GM20000 (cell line): ENCODE measurements at regions not wholly inside any gene's neighbourhood (a gene's known extent, or its start where the extent isn't known, plus 50 kb on each side); places are given as distances from the start of the nearest gene placed in this dataset.

Source experiments
- DNase-seq: peaks from one replicate; pipeline ENCODE4 v3.0.0; 2012; ENCODE audit warnings: low spot score
- TF ChIP-seq, protein P1 (sequence below): IDR thresholded peaks from 2 replicates; pipeline ENCODE4 v1.5.1; 2012; ENCODE audit warnings: mild to moderate bottlenecking, control low read depth; ENCODE audit errors: extremely low read depth, missing control alignments

DNA sequence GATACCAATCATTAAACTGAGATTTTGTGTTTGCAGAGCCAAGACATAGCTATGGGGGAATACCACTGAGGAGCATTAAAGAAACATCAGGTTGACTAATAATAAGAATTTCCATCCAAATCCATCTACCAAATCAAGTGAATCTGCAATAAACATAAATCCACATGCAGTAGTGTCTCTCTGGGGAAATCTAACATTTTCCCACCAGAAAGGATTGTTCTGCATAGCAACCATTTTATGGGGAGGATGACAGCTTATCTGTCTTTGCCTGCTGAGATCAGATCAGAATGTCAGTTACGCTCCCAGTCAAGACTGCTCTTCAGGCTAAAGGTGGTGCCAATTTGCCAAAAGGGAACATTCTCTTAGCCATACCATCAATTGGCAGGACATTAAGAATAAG lies 1098.9 kb upstream of the CHAC2 start:
- TF ChIP-seq, protein P1, sequence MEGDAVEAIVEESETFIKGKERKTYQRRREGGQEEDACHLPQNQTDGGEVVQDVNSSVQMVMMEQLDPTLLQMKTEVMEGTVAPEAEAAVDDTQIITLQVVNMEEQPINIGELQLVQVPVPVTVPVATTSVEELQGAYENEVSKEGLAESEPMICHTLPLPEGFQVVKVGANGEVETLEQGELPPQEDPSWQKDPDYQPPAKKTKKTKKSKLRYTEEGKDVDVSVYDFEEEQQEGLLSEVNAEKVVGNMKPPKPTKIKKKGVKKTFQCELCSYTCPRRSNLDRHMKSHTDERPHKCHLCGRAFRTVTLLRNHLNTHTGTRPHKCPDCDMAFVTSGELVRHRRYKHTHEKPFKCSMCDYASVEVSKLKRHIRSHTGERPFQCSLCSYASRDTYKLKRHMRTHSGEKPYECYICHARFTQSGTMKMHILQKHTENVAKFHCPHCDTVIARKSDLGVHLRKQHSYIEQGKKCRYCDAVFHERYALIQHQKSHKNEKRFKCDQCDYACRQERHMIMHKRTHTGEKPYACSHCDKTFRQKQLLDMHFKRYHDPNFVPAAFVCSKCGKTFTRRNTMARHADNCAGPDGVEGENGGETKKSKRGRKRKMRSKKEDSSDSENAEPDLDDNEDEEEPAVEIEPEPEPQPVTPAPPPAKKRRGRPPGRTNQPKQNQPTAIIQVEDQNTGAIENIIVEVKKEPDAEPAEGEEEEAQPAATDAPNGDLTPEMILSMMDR: no peak

DNA sequence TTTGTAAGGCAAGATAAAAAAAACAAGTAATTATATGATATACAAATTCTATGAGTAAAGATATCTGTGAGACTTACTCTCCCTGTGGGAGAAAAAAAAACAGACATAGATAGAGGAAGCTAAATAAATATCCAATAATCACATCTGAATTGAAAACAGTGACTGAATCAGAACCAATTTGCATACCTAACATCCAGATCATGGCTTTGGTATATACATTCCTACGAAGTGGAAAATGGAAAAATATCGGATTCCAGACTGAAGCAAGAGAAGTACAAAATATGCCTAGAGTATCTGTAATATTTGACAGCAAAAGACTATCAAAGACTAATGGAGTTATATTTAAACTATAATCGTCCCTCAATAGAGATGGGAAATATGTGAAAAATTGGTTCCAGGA lies 1108.1 kb upstream of the CHAC2 start:
- TF ChIP-seq, protein P1: no peak
- DNase-seq: no peak

More for the DNA sequence above, 1098.9 kb upstream of the CHAC2 start:
- no peak for DNase-seq

DNA sequence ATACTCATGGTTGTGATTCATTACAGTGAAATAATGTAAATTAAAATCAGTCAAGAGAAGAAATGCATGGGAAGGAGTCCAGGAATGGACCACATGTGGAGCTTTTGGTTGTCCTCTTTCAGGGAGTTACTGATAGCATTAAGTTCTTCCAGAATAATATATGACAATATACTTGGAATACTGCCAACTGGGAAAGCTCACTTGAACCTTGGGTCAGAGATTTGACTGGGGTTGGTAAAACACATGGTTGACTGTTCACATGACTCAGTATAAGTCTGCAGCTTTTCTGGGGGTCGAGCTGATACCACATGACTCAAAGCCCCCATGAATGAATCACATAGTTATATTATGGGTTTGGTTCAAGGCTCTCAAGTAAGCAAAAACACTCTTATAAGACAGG lies 1109.0 kb upstream of the CHAC2 start:
- DNase-seq: no peak
- TF ChIP-seq, protein P1: no peak

DNA sequence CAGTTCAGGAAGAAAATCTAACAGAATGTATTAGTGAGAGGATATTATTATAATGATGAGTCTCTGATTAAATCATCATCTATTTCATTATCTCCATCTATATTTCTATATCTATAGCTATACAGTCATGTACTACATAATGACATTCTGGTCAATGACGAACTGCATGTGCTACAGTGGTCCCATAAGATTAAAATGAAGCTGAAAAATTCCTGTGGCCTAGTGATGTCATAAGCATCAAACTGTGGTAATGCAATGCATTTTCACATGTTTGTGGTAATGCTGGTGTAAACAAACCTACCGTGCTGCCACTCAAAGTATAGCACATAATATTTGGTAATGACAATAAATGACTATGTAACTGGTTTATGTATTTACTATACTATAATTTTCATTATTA lies 1127.9 kb upstream of the CHAC2 start:
- TF ChIP-seq, protein P1: no peak
- DNase-seq: no peak

DNA sequence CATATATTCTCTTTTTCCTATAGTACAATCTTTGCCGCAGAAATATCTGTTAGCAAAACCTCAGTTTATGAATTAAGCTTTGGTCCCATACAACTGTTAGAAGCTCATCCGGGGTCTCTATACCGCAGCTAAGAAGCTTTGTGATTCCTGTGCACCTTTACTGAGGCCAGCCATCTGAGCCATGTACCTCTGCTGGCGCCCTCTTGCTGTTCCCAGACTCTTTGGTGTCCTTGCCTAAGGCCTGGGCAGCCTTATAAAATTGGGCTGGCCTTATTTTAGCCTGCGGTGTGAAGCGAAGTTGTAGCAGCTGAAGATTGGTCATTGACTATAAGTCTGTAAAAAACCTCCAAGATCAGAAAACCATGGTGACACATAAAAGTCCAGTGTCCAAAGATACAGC lies 1135.1 kb upstream of the CHAC2 start:
- TF ChIP-seq, protein P1: no peak
- no peak for DNase-seq

DNA sequence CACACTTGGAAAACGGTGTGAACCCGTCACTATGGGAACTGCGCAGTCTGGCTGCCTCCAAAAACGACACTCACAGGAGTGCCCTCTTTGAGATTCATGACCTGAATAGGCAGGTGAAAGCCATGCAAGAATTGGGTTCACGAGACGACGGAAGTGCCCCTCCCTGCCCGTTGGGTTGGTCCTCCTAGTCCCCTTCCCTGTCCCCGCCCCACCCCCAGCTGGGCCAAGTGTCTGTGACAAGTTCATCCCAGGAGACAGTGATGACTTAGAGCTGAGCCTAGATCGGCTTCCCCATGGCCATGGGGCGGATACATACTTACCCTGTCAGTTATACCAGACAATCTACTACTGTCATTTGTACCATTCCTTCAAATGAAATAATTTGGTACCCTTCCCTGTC lies 1137.7 kb upstream of the CHAC2 start:
- TF ChIP-seq, protein P1: no peak
- DNase-seq: no peak

DNA sequence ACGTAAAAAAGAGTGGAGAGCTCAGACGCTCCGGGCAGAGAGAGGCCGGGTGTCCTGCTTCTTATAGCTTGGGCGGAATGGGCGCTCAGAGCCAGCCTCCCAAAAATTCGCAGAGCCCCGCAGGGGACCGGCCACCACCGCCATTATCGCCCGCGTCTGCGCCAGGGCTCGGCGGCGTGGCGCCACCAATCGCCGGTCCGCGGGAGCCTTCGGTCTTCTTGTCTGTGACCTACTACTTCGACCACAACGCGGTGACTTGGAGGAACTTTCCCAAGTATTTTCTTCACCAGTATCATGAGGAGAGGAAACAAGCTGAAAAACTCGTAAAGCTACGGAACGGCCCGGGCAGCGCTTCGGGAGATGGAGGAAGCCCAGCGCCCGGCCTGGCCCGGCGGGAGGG lies 1138.1 kb upstream of the CHAC2 start:
- DNase-seq: no peak
- TF ChIP-seq, protein P1: no peak

DNA sequence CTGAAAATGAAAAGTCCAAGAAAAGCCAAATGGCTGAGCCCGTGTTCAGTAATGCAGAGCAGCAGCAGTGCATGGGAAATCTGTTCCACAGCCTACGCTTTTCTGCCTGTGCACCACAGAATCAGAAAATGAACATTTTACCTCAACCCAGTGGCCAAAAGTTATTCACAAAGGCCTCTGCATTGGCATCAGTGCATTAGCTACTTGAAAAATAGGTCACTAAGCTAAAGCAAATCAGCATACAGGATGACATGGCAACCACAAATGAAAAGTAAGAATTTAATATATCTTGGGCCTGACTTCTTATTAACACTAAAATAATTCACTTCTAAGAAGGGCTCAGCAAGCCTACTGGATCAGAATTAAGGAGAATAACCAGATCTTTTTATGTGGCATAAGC lies 1145.3 kb upstream of the CHAC2 start:
- DNase-seq: no peak

More for the DNA sequence above, 1145.3 kb upstream of the CHAC2 start:
- TF ChIP-seq, protein P1: no peak
